Right renal pelvis (tissue), 4 donors: ENCODE measurements at regions not wholly inside any gene's neighbourhood (a gene's known extent, or its start where the extent isn't known, plus 50 kb on each side); places are given as distances from the start of the nearest gene placed in this dataset.
A peak's percentile ranks its signal among the peaks of the same experiment; 100 is the strongest.
"Not testable (repeated sequence)": the region's sequence is repeated elsewhere in the genome, so short reads cannot be mapped to it uniquely, and the experiment has no call there.

ENCODE experiments used
- DNase-seq, 4 donors: peaks; one replicate each; pipeline ENCODE4 v3.0.0-alpha.2; 2013; ENCODE audit warnings: low read depth in 4 of 4, low spot score in 3 of 4, missing footprints in 1 of 4

GRCh38 chr11:100528872-100529416, 158.1 kb upstream of the ARHGAP42 start:
- no peak for DNase-seq

GRCh38 chr11:100531290-100531689, 155.8 kb upstream of the ARHGAP42 start:
- not testable (repeated sequence) for DNase-seq

DNA sequence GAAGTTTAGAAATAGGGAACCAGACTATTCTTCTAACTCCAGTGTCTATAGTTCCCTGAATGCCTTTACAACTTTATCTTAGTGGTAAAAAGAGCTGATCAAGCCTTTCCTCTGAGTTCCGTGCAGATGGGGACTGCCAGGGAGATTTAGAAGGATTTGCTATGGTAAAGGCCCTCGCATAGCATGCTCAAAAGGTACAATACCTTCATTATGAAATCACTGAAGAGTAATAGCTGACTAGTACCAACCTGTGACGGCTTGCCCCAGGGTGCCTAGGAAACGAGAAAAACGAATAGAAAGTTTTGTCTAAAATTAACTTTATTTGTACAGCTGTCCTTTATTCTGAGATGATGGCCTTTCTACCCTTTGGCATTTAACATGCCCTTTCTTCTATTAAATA, 150.1 kb upstream of the ARHGAP42 start:
- no peak for DNase-seq

DNA sequence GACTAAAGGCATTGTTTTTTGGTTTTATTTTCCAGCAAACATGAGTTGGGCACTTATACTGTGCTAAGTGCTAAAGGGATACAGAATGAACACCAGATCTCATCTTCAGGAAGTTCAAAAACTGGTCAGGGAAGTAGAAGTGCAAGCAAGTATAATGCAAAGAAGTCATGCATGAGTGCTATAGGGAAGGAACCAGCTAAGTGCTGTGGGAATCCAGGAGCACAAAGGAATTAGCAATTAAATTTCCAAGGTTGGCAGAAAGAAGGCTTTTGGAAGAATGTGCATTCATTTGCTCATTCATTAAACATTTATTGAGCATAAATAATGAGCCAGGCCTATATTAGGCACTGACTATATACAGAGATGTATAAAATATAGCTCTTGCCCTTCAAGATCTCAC, 143.7 kb upstream of the ARHGAP42 start:
- DNase-seq = no peak

DNA sequence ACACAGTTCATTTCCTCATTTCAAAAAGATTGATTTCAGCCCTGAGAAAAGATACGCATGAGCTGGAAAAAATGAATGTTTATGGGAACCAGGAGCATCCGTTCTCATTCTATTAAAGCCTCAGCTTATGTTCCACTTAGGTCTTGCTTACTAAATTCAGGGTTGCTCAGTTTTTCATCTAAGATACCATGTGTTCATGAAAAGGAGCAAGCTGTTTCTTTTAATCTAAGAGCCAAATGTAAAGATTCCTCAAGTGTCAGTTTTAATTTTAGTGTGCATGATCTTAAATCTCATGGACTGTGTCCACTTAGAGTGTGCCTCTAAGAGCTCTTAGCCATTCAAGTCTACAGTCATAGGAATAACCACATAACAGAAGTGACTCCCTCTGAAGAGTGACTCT, 141.5 kb upstream of the ARHGAP42 start:
- DNase-seq = no peak

DNA sequence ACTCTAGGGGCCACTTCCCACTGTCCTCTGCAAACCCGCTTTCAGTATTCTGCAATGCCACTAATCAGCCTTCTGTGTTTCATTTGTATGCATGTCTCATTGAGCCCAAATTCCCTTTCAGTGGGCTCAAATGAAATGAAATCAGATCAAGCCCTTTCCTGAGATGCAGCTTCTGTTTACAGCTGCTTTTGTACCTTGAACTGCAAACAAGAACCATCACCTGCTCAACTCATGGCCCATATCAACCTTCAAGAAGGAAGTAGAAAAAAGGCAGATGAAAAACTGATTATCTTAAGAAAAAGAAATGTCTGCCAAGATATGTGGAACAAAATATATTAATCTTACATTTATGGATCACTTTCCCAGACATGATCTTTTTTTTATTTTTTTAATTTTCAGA, 141.1 kb upstream of the ARHGAP42 start:
- DNase-seq = no peak

- DNase-seq = no peak
Measured at GRCh38 chr11:100546714-100547113, 140.4 kb upstream of the ARHGAP42 start.

GRCh38 chr11:100550298-100550697, 136.8 kb upstream of the ARHGAP42 start:
- no peak for DNase-seq

DNA sequence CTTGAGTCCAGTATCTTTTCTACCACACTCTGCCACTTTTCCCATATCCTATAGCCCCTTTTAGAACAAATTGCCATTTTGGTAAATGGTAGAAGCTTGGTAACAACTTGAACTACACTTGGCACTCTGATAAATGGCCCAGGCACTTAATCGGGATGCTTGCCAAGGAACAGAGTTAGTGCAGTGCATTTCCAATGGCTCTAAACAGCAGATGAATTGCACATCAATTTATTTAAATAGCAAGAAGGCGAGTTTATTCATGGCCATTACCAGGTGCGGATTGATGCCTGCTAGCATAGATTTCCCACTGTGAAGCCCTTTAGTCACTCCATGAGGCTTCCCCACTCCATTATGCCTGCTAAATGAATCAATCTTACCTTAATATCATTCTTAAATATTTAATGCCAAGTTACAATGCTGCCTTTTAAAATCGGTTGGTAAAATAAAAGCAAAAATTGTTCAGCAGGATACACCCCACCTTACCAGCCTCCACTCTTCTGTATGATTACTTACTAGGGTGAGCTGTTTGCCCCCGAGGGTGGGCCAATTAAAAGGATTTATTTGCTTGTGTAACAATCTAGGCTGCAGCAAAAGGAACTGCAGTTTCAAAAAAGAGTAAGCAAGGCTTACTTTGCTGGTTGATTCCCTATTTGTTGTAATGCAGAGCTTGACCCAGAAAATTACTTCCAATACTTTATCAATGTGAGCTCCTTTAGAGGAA, 136.0 kb upstream of the ARHGAP42 start:
- DNase-seq = no peak

- no peak for DNase-seq
Measured at GRCh38 chr11:100555931-100556330, 131.2 kb upstream of the ARHGAP42 start.

- no peak for DNase-seq
Measured at GRCh38 chr11:100556781-100557180, 130.3 kb upstream of the ARHGAP42 start.

DNA sequence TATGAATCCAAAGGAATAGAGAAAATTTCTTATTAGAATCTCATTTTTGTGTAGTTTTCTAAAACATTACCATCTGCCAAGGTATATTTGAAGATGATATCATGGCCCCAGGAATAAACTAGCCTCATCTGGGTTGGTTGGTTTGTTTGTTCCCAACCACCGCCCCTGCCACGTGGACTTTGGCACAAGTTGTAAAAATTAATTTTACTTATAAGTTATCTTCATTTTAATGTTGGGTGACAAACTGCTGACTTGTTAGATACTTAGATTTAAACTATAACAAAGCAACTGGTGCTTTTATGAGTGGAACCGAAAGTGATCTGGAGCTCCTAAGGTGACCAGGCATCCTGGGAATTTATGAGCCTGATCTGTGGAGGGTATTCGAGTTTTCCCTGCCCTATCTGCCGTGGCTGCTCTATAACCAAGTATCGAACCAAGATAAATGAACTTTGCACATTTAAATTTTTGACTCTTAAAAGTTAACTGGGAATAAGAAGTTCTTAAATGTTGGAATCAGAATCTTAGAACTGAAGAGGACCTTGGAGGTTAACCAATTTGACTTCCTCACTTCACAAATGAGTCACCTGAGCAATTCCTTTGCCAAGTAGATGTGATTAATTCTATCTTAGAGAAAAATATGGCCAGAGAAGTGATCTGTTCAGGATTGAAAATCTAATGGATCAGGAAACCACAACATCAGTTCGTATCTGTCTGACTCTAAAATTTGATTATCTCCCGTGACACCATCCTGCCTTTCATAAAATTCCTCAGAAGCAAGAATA, 129.1 kb upstream of the ARHGAP42 start:
- no peak for DNase-seq

GRCh38 chr11:100560606-100561005, 126.5 kb upstream of the ARHGAP42 start:
- DNase-seq = no peak

GRCh38 chr11:100561323-100561722, 125.8 kb upstream of the ARHGAP42 start:
- DNase-seq = no peak

- DNase-seq = peak in 1 of 4 donors; percentile 18
Measured at GRCh38 chr11:100562128-100562527, 125.0 kb upstream of the ARHGAP42 start.

DNA sequence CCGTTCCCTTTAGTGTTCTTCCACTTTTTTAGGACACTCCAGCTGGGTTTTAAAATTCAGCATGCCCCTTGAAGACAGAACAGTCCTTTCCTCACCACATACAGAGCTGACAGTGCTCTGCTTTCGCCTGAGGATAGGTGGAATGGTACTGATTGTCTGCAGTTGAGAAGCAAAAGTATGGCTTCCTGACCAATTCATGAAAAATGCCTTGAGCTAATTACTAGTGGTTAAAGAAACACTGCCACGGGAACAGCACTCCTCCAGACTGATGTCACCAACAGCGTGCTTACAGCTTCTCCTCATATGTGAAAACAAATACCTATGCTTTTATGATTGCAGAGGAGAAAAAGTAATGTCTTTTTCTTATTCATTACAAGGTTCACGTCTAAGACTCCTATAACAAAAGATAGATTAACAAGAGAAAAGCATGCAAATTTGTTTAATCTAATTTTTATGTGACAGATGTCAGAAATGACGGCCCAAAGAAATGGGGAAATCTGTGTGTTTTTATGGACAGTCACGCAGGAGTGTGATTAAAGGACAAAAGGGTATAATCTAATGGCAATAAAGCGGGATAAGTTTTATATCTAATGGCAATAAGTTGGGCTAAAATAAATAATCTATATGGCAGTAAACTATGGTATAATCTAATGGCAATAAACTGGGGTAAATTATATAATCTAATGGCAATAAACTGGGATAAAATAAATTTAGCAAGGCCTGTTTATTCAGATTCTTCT, 123.4 kb upstream of the ARHGAP42 start:
- DNase-seq = no peak

DNA sequence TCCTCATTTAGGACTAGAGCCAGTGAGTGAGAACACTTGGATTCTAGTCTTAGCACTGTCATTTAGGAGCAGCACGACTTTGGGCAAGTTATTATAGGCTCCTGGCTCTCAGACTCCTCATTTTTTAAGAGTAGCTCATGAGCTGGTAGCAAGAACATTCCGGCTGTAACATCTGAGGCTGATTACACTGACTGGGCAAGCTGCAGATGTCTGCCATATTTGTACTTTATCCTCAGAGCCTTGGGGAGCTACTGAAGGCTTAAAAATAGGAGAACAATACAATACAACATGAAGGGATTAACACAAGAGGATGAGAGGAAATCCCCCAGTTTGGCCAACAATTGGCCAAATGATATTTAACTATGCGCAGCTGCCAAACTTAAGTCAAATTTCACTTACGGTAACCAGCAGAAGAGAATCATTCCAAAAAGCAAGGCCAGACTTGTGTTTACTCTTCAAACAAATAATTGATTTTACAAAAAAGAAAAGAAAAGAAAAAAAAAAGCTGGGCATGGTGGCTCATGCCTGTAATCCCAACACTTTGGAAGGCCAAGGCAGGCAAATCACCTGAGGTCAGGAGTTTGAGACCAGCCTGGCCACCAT, 113.1 kb upstream of the ARHGAP42 start:
- no peak for DNase-seq

DNA sequence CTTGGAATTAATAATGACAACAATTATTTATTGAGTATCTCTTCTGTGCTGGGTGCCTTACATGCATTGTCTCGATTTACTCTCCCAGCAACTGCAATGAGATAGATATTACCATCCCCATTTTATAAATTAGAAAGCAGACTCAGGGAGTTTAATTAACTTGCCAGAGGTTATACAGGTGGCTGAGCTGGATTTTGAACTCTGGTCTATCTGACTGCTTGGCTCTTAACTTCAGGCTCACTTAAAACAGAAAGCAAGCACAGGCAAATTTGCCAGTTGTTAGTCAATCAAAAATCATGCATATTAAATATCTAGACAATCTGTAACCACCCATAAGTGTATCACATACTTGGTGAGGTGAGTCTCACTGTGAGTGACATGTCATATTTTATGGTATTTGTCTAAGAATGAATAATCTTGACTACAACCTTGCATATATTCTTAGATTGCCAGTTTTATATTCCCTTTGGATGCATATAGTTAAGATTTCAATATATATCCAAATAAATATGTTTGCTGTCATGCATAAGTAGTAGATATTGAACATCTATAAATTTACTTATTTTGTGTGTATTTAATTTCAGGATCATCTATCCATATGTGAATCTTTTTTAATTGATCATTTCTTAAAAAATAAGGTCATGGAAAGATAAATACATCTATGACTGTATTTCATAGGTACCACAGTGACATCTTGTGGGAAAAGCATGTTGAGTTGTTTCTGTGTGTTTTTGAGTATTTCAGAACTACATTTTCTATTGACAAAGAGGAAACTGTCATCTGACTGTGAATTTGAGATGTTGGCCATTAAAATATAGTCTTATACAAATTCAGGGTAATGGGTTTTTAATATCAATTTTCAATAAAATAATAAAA, 112.0 kb upstream of the ARHGAP42 start:
- peak in 1 of 4 donors; percentile 22 for DNase-seq

GRCh38 chr11:100575860-100576717, 111.0 kb upstream of the ARHGAP42 start:
- DNase-seq = peak in 3 of 4 donors; percentile 26 to 46 (median 30)
